ENCODE measurements at regions not wholly inside any gene's neighbourhood (a gene's known extent, or its start where the extent isn't known, plus 50 kb on each side); places are given as distances from the start of the nearest gene placed in this dataset.

GRCh38 chr10:128851726-128852125, 615.3 kb upstream of the MGMT start:
- H3K4me2 ChIP-seq (ENCODE audit: low read length) = no peak overlapping the region
- peaks cover 50% of the 10 kb centered on the region; the same call in 1 of the 2 replicates for H3K27me3 ChIP-seq (ENCODE audit: insufficient read depth, low read length)
- intact Hi-C loops (cut with micrococcal nuclease) = no loop called here
- ChIA-PET POLR2A (no interaction called here), CTCF (no interaction called here), RAD21 (ENCODE audit: low non-redundant PET in 1 of 2, low total read pairs in 2 of 2, uncharacterized antibody in 2 of 2, unreplicated experiment in 2 of 2) (no interaction called here)
- H3K9me3 ChIP-seq (ENCODE audit: control insufficient read depth in 1 of 2, insufficient read depth in 1 of 2, low read depth in 1 of 2, low read length in 2 of 2) = no peaks in the 10 kb centered on the region
- no TSS peak for BruUV-seq (replicated peaks)
- H3K79me2 ChIP-seq (ENCODE audit: insufficient read depth, low read length) = no peaks in the 10 kb centered on the region
- no peak overlapping the region for H2AFZ ChIP-seq (ENCODE audit: low read depth, low read length, poor library complexity, severe bottlenecking)
- no peaks in the 10 kb centered on the region for H4K20me1 ChIP-seq (ENCODE audit: insufficient read depth)
- no peaks in the 10 kb centered on the region for H3K36me3 ChIP-seq (ENCODE audit: control insufficient read depth in 1 of 2, insufficient read depth in 2 of 2, low read length in 2 of 2)
- no peak overlapping the region for H3K4me3 ChIP-seq (replicated peaks in 1 of 2; ENCODE audit: low read depth in 1 of 2, low read length in 2 of 2)
- H3K4me1 ChIP-seq (ENCODE audit: control insufficient read depth in 1 of 2, insufficient read depth in 2 of 2, low read length in 2 of 2) = no peaks in the 10 kb centered on the region
- no peak overlapping the region for H3K9ac ChIP-seq (ENCODE audit: low read length)
- no peak overlapping the region for H3K27ac ChIP-seq (ENCODE audit: low read depth, low read length)
- TF ChIP-seq POLR2A (IDR thresholded peaks at IDR 0.05; ENCODE audit: borderline replicate concordance, extremely low read depth, insufficient read depth, insufficient read length) (no peak), ATF3 (IDR thresholded peaks at IDR 0.05) (no peak), EGR1 (IDR thresholded peaks at IDR 0.05; ENCODE audit: low read depth) (no peak), ZBTB33 (IDR thresholded peaks at IDR 0.05; ENCODE audit: extremely low read depth, insufficient replicate concordance, low read length) (no peak), ZNF274 (IDR thresholded peaks at IDR 0.05; ENCODE audit: low read depth, low read length) (no peak), REST (IDR thresholded peaks at IDR 0.05; ENCODE audit: low read depth) (no peak), EZH2phosphoT487 (IDR thresholded peaks at IDR 0.05; ENCODE audit: borderline replicate concordance) (no peak), SP1 (IDR thresholded peaks at IDR 0.05; ENCODE audit: low read depth) (no peak), CBX3 (IDR thresholded peaks at IDR 0.05; ENCODE audit: low read depth) (no peak), ELF1 (IDR thresholded peaks at IDR 0.05; ENCODE audit: borderline replicate concordance, low read depth) (no peak), ZFX (IDR thresholded peaks at IDR 0.05) (no peak), MAX (IDR thresholded peaks at IDR 0.05) (no peak), CEBPB (IDR thresholded peaks at IDR 0.05; ENCODE audit: low read depth) (no peak), YY1 (IDR thresholded peaks at IDR 0.05; ENCODE audit: extremely low read depth, insufficient replicate concordance, low read depth, low read length) (no peak), EZH2 (IDR thresholded peaks at IDR 0.05) (no peak), SRF (IDR thresholded peaks at IDR 0.05; ENCODE audit: low read depth) (no peak), CTCF (IDR thresholded peaks at IDR 0.05 in 2 of 3, conservative IDR thresholded peaks at IDR 0.05 in 1 of 3; ENCODE audit: borderline replicate concordance in 1 of 3, insufficient read depth in 1 of 3, low read depth in 2 of 3, low read length in 2 of 3) (no peak), FOSL1 (IDR thresholded peaks at IDR 0.05; ENCODE audit: low read depth) (no peak), TCF7L2 (IDR thresholded peaks at IDR 0.05; ENCODE audit: borderline replicate concordance, extremely low read depth, insufficient read depth, insufficient read length) (no peak)
- no peak for ATAC-seq
- DNase-seq (ENCODE audit: low read depth, low spot score) = no peak
- no peaks in the 10 kb centered on the region for H3K9me2 ChIP-seq (ENCODE audit: insufficient read depth)
